HepG2 (cell line): ENCODE measurements at regions not wholly inside any gene's neighbourhood (a gene's known extent, or its start where the extent isn't known, plus 50 kb on each side); places are given as distances from the start of the nearest gene placed in this dataset.

Experiments
- ATAC-seq: fragments of 200-7000 bp; cut with Tn5 transposase; 3 replicates; pipeline ENCODE4 v1.9.1; 2020; ENCODE audit warnings: mild to moderate bottlenecking, moderate library complexity
- BruUV-seq: library from RNA; stranded (reverse); fragments of 400-500 nt; replicated peaks from 2 replicates; lab custom pipeline; 2021; lab: Mats Ljungman, UMichigan
- CTCF ChIA-PET: fragments of 300-600 bp; formaldehyde crosslinking; extraction: SDS; loops from one replicate; lab custom pipeline; 2021; ENCODE audit warnings: low total read pairs, inconsistent platforms, low intra/inter-chr PET ratio; lab: Yijun Ruan, JAX
- POLR2A ChIA-PET: fragments of 350-600 bp; sonication (Branson Sonifier 250); formaldehyde crosslinking; loops from one replicate; lab custom pipeline; 2020; ENCODE audit warnings: antibody characterized with exemption, inconsistent platforms; lab: Yijun Ruan, JAX
- DNase-seq: peaks from one replicate; pipeline ENCODE4 v3.0.0-alpha.2; 2015; ENCODE audit warnings: low spot score
- FAIRE-seq: peaks from 3 replicates; lab custom pipeline; 2011; peaks lifted over from hg19 to GRCh38; lab: Jason Lieb, UNC
- H2AFZ ChIP-seq: one replicate; pipeline ENCODE4 v1.6.1; 2011; ENCODE audit warnings: low read length, inconsistent platforms
- H3K27ac ChIP-seq: fragments of 300-600 bp; 3 replicates; pipeline ENCODE4 v1.8.0; 2011; ENCODE audit warnings: mixed run types, mild to moderate bottlenecking, mixed read lengths, low read length, inconsistent platforms; ENCODE audit not compliant: insufficient read depth; ENCODE audit errors: extremely low read length
- H3K27me3 ChIP-seq, 2 experiments: fragments of 200-600 bp in 1 of 2; 2 replicates in 1 of 2; 3 replicates in 1 of 2; pipeline versions ENCODE4 v1.6.0 to v1.8.0; 2011; ENCODE audit warnings: low read length in 2 of 2, mild to moderate bottlenecking in 2 of 2, moderate library complexity in 2 of 2, inconsistent platforms in 1 of 2; ENCODE audit not compliant: insufficient read depth in 2 of 2, control insufficient read depth in 1 of 2
- H3K36me3 ChIP-seq, 2 experiments: fragments of 200-600 bp in 1 of 2; replicated peaks in 1 of 2; 2 replicates in 1 of 2; 3 replicates in 1 of 2; pipeline versions ENCODE4 v1.5.1 to v1.8.0; 2011; ENCODE audit warnings: low read length in 2 of 2, inconsistent platforms in 1 of 2; ENCODE audit not compliant: insufficient read depth in 2 of 2, control insufficient read depth in 1 of 2
- H3K4me1 ChIP-seq: 2 replicates; pipeline ENCODE4 v1.5.1; 2012; ENCODE audit warnings: low read length, inconsistent platforms; ENCODE audit not compliant: insufficient read depth
- H3K4me2 ChIP-seq: 2 replicates; pipeline ENCODE4 v1.6.0; 2011; ENCODE audit warnings: low read depth, low read length, inconsistent platforms
- H3K4me3 ChIP-seq, 3 experiments: fragments of 200-600 bp in 1 of 3; sonication (generic), shearing (Covaris generic) in 1 of 3; replicated peaks in 1 of 3; 2 replicates each; pipeline ENCODE4 v1.5.1; 2011 to 2016; ENCODE audit warnings: low read length in 3 of 3, inconsistent platforms in 2 of 3, low read depth in 2 of 3, mild to moderate bottlenecking in 2 of 3, control low read depth in 1 of 3, mixed read lengths in 1 of 3; ENCODE audit not compliant: insufficient read depth in 1 of 3
- H3K79me2 ChIP-seq: one replicate; pipeline ENCODE4 v1.6.1; 2011; ENCODE audit warnings: low read length, inconsistent platforms; ENCODE audit not compliant: insufficient read depth
- H3K9ac ChIP-seq: 2 replicates; pipeline ENCODE4 v1.6.0; 2011; ENCODE audit warnings: mild to moderate bottlenecking, low read depth, low read length, inconsistent platforms; ENCODE audit not compliant: insufficient read depth
- H3K9me3 ChIP-seq: 2 replicates; pipeline ENCODE4 v1.5.1; 2012; ENCODE audit warnings: mild to moderate bottlenecking, low read length
- H4K20me1 ChIP-seq: 2 replicates; pipeline ENCODE4 v1.6.0; 2011; ENCODE audit warnings: inconsistent platforms, mild to moderate bottlenecking, low read length, moderate library complexity; ENCODE audit not compliant: insufficient read depth
- RARG ChIP-seq: sonication (generic); formaldehyde crosslinking; IDR thresholded peaks from 2 replicates; pipeline ENCODE4 v1.4.0; 2020; ENCODE audit warnings: low read depth, mild to moderate bottlenecking, missing genetic modification reagents
- WIZ ChIP-seq: sonication (generic); formaldehyde crosslinking; IDR thresholded peaks from 2 replicates; pipeline ENCODE4 v1.5.1; 2020; ENCODE audit warnings: mild to moderate bottlenecking, missing genetic modification reagents
- ZEB1 ChIP-seq: IDR thresholded peaks from 2 replicates; pipeline ENCODE4 v1.6.1; 2012; ENCODE audit warnings: mild to moderate bottlenecking, low read depth, inconsistent platforms; ENCODE audit not compliant: insufficient replicate concordance
- ZNF143 ChIP-seq: sonication (generic); formaldehyde crosslinking; IDR thresholded peaks from 2 replicates; pipeline ENCODE4 v1.4.0; 2020; ENCODE audit warnings: missing genetic modification reagents
- WGBS: methylation state at CpG from one replicate; pipeline ENCODE4 v1.1.6; 2017; ENCODE audit warnings: low lambda C conversion rate; 5-methylcytosine and 5-hydroxymethylcytosine counted together
- in situ Hi-C: cut with HindIII; loops from 2 replicates; pipeline ENCODE4 v1.10.0; 2017; ENCODE audit warnings: low pct_unique_long_range_greater_than_20kb; ENCODE audit not compliant: extremely low pct_ligation_motif_present
- intact Hi-C: fragments of 100-400 bp; cut with micrococcal nuclease; formaldehyde crosslinking; loops from one replicate; pipeline ENCODE4 v1.10.0; 2022; ENCODE audit not compliant: unreplicated experiment
- TF ChIP-seq, protein P1 (sequence below): sonication (generic); formaldehyde crosslinking; IDR thresholded peaks from 2 replicates; pipeline ENCODE4 v1.4.0; 2020; ENCODE audit warnings: missing genetic modification reagents

DNA sequence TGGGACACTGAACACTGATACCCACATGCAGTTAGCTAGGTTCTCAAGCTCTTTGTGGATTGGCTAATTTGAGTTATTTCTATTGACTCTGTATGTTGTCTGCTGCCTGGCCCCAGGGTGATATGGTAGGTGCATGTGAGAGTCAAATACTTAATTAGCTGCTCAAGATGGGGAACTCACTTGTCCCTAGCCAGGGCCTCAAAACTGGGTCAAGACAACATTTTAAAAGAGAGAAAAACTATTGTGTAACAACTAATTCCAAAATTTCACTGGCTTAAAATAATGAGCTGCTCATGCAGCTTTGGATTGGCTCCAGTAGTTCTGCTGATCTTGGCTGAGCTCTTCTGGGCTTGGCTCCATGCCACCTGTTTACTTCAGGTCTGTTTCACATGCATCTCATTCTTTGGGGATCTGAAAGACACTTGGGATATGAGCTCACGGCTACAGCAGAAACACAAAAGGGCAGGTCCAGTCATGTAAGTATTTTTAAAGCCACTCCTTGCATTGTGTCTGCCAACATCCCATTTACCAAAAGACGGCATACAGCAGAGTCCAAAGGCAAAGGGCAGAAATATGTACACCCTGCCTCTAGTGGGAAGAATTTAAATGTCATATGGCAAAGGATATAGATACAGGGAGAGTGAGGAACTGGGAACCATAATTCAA is 716.8 kb downstream of the SUCLG1 start:
- no peak overlapping the region for H2AFZ ChIP-seq
- H3K4me1 ChIP-seq, result no peaks in the 10 kb centered on the region
- H3K9me3 ChIP-seq, result peaks cover 85% of the 10 kb centered on the region
- H3K27me3 ChIP-seq, result no peaks in the 10 kb centered on the region; a peak in 1 of 5 replicates
- no peaks in the 10 kb centered on the region for H3K79me2 ChIP-seq
- no peak for DNase-seq
- ATAC-seq, result no peak
- H4K20me1 ChIP-seq, result no peaks in the 10 kb centered on the region
- no peak overlapping the region for H3K4me3 ChIP-seq
- H3K27ac ChIP-seq, result no peak overlapping the region
- intact Hi-C loops, result no loop called here
- no peak overlapping the region for H3K9ac ChIP-seq
- no peaks in the 10 kb centered on the region for H3K36me3 ChIP-seq
- no peak for FAIRE-seq
- 0% methylated on average over 2 of the region's 2 CpGs for WGBS
- POLR2A ChIA-PET, result no interaction called here
- TF ChIP-seq WIZ (CRISPR knock-in tag) (no peak), RARG (CRISPR knock-in tag) (no peak), ZEB1 (no peak), ZNF143 (no peak)
- TF ChIP-seq, protein P1, sequence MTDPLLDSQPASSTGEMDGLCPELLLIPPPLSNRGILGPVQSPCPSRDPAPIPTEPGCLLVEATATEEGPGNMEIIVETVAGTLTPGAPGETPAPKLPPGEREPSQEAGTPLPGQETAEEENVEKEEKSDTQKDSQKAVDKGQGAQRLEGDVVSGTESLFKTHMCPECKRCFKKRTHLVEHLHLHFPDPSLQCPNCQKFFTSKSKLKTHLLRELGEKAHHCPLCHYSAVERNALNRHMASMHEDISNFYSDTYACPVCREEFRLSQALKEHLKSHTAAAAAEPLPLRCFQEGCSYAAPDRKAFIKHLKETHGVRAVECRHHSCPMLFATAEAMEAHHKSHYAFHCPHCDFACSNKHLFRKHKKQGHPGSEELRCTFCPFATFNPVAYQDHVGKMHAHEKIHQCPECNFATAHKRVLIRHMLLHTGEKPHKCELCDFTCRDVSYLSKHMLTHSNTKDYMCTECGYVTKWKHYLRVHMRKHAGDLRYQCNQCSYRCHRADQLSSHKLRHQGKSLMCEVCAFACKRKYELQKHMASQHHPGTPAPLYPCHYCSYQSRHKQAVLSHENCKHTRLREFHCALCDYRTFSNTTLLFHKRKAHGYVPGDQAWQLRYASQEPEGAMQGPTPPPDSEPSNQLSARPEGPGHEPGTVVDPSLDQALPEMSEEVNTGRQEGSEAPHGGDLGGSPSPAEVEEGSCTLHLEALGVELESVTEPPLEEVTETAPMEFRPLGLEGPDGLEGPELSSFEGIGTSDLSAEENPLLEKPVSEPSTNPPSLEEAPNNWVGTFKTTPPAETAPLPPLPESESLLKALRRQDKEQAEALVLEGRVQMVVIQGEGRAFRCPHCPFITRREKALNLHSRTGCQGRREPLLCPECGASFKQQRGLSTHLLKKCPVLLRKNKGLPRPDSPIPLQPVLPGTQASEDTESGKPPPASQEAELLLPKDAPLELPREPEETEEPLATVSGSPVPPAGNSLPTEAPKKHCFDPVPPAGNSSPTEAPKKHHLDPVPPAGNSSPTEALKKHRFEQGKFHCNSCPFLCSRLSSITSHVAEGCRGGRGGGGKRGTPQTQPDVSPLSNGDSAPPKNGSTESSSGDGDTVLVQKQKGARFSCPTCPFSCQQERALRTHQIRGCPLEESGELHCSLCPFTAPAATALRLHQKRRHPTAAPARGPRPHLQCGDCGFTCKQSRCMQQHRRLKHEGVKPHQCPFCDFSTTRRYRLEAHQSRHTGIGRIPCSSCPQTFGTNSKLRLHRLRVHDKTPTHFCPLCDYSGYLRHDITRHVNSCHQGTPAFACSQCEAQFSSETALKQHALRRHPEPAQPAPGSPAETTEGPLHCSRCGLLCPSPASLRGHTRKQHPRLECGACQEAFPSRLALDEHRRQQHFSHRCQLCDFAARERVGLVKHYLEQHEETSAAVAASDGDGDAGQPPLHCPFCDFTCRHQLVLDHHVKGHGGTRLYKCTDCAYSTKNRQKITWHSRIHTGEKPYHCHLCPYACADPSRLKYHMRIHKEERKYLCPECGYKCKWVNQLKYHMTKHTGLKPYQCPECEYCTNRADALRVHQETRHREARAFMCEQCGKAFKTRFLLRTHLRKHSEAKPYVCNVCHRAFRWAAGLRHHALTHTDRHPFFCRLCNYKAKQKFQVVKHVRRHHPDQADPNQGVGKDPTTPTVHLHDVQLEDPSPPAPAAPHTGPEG (CRISPR knock-in tag), result no peak
- H3K4me2 ChIP-seq, result no peak overlapping the region
- CTCF ChIA-PET, result no interaction called here
- in situ Hi-C loops, result no loop called here
- no TSS peak for BruUV-seq
